Fibroblast of skin of scalp (primary cell): ENCODE measurements at regions not wholly inside any gene's neighbourhood (a gene's known extent, or its start where the extent isn't known, plus 50 kb on each side); places are given as distances from the start of the nearest gene placed in this dataset.
"Not testable (repeated sequence)": the region's sequence is repeated elsewhere in the genome, so short reads cannot be mapped to it uniquely, and the experiment has no call there.

ENCODE experiments used
- DNase-seq: peaks from one replicate; pipeline ENCODE4 v3.0.0-alpha.2; 2013

DNA sequence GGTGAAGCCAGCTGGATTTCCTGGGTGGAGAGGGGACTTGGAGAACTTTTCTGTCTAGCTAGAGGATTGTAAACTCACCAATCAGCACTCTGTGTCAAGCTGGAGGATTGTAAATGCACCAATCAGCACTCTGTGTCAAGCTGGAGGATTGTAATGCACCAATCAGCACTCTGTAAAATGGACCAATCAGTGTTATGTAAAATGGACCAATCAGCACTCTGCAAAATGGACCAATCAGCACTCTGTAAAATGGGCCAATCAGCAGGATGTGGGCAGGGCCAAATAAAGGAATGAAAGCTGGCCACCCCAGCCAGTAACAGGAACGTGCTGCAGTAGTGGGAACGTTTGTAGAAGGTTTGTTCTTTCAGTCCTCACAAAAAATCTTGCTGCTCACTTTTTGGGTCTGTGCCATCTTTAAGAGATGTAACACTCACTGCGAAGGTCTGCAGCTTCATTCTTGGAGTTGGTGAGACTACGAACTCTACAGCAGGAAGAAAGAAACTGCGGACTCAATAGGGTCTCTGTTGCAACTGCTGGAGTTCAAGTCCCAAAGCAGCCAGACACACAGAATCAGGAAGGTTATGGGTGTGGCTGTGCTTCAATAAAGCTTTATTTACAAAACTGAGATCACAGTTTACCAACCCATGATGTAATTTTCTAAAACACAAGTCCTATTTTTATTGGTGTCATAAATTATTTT, 145.7 kb upstream of the ERCC6L2 start:
- DNase-seq = no peak

DNA sequence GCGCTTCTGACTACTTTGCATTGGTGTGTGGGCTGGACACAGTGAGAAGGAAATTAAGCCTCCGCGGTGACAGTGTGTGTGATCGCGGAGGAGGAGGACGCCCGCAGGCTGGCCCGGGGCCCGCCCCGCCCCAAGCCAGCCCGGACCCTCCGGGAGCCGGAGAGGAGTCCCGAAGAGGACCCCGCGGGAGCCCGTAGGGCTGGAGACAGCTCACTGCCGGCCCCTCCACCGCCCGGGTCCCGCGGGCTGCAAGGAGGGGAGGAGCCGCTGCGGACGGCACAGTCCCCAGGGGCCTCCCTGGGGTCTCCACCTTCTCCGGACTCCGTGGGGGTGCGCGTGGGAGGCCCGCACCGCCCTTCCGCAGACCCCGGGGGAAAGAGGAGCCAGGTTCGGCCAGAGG, 146.4 kb upstream of the ERCC6L2 start:
- no peak for DNase-seq

- DNase-seq = no peak
These were observed 147.5 kb upstream of the ERCC6L2 start for GRCh38 chr9:95727947-95728520.

- DNase-seq = peak; percentile 63
These were observed 148.7 kb upstream of the ERCC6L2 start for GRCh38 chr9:95726756-95727155.

DNA sequence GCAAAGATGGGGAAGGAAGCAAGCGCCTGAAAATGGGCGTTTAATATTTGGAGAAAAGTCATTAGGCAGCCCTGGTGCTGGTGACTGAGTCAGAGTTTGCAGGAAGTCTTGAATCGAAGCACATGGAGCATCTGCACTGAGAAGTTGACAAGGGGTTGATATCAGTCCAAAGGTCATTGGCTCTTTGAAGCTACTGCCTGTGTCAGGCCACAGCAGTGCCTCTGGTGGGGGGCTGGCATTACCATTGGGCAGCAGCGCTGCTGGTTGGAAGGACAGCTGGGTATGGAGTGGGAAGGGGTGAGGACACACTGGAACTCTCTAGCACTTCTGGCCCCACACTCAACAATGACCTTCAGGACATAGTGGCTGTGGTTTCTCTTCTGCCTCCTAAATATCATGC, 150.4 kb upstream of the ERCC6L2 start:
- DNase-seq = no peak

- DNase-seq = no peak
These were observed 151.1 kb upstream of the ERCC6L2 start for GRCh38 chr9:95724253-95724991.

DNA sequence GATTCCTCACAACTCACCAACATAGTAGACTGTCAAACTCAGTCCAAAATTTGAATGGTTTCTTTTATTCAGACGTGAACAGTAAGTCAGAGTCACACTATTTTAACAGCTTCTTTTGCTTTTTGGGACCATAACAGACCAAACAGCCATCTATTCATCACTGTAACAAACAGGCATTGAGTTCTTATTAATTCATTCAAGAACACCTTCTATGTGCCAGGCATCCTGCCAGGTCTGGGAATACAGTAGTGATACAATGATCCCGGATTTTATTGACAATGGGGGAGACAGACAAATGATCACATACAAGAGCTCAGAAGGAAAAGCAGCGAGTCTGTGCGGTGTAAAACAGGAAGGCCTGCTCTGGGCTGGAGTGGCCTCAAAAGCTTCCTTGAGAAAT, 153.3 kb upstream of the ERCC6L2 start:
- DNase-seq = no peak

DNA sequence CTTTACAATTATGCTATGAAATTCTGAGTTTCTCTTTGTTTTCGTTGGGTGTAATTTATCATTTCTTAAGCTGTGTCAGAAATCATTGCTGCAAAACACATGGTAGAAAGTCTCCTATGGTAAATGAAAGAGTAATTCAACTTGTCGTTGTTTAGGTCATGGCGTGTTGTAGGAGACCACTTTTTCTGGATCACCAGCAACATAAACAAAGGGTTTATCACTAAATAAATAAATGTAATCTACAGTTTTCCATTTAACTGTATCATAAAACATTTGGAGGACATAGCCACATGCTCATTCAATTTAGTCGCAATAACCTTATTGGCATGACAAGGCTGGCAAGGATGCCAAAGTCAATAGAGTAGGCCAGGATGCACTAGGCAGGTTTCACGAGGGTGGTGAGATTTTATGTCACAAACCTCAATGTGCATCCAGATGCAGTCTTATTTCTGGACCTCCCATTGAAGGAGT, 154.4 kb upstream of the ERCC6L2 start:
- peak; percentile 8 for DNase-seq

GRCh38 chr9:95720496-95720895, 155.0 kb upstream of the ERCC6L2 start:
- DNase-seq = no peak

DNA sequence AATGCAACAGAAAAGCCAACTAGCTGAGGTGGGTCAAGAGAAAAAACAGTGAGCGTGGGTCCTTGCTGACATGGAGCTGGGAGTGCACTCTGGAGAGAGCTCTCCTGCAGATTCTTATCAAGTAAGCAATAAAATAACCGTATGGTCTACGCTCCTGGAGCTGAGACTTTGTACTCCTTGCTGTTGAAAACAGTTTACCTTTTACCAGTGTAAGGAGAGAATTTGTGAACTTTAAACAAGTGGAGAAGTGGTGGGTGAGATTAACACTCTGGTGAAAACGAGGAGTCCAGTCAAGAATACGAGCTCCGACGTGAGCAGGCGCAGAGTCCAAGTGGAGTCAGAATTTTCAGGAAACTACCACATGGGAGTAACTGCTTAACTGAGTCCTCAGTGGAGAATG, 156.1 kb upstream of the ERCC6L2 start:
- DNase-seq = no peak

DNA sequence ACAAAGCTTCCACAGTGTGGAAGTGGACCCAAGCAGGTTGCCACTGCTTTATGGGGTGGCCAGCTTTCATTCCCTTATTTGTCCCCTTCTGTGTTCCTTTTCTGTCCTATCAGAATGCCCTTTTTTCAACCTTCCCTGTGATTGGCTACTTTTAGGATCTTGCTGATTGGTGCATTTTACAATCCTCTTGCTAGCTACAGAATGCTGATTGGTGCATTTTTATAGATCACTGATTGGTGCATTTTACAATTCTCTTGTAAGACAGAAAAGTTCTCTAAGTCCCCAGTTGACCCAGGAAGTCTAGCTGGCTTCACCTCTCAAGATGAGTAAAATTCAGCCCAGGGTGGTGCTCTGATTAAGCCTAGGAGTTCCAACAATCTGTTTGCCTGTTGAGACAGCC, 157.2 kb upstream of the ERCC6L2 start:
- DNase-seq = no peak

- DNase-seq = no peak
These were observed 159.5 kb upstream of the ERCC6L2 start for GRCh38 chr9:95715868-95716435.

DNA sequence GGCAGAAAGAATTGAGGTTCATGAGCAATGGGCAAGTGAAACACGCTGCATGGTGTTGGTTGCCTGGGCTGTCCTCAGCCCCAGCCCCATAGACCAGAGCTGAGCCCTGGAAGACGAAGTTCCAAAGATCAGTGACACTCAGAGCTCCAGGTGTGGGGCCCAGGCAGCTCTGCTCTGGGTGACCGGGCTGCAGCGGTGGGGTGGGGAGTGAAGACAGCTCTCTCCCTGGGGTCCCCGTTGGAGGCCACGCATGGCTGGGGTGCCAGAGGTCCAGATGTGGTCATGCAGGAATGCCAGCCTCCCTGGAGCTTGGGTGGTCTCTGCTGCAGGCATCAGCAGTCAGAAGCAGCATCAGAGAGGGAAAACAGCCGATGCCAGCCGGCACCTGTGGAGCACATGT, 165.0 kb upstream of the ERCC6L2 start:
- DNase-seq = no peak

DNA sequence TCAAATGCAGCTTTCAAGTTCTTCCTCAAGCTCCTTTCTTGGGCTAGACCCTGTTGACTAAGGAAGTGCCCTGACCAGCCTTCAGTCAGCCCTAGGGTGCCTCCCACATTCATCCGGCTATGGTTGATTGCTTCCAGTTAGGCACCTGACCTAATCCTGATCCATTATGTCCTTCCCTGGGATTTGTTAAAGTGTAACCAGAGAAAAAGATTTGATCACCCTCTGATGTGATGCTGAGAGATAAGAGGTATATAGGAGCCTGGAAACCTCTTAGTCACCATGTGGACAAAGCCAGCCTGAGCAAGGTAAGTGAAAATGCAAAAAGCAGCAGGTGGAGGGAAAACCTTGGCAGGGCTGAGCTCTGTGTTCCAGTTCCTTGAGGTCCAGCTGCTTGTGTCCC, 178.8 kb upstream of the ERCC6L2 start:
- DNase-seq = no peak

DNA sequence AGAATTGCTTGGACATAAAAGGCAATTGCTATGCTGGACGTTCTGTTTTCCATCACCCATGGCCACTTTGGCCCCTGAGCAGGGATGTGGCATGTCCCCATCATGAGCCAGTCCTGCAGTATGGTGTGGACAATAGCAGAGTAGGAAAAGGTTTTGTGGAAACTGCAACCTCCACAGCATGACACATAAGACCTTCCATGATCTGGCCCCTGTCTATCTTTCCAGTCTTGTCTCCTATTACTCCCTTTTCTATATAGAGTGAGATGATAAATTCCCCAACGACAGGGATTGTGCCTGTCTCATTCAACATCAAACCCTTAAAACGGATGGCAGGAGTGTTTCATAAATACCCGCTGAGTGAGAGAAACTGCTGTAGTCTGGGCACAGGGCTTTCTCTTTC, 174.7 kb upstream of the PTCH1 start:
- no peak for DNase-seq

GRCh38 chr9:95689669-95690068, 172.9 kb upstream of the PTCH1 start:
- DNase-seq = no peak

DNA sequence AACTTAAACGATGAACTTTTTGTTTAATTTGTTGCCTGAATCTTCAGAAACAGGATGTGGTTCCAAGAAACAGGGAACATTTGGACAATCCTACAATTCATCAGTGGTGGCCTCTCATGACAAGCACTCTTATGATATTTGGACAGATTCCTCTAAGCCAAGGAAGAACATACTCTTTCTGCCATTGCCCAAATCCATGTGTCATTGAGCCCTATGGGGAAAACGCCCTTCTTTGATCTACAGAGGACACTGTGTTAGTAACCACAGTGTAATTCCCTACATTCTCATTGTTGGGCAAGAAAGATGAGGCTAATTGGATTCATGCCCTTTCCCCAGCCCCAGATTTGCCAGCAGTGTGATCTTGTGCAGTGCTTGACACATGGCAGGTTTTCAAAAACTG, 167.7 kb upstream of the PTCH1 start:
- no peak for DNase-seq

GRCh38 chr9:95680306-95680705, 163.5 kb upstream of the PTCH1 start:
- DNase-seq = not testable (repeated sequence)

GRCh38 chr9:95679874-95680273, 163.1 kb upstream of the PTCH1 start:
- DNase-seq = no peak

DNA sequence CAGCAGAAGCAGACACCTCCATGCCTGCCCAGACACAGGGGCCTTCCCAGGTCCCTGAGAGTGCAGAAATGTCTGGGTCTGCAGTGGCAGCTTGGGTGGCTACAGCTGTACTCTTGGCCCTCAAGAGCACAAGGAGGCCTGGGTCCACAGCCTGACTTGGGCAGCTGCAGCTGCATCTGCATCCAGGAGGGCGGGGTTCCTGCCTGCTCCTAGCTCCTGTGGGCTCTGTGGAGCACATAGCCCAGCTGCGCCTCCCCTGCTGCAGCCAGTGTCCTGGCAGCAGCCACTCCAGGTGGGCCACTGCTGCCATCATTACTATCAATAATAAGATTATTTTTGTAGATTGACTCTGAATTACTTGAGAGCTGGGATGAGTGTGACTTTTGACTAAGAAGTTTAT, 162.0 kb upstream of the PTCH1 start:
- no peak for DNase-seq

DNA sequence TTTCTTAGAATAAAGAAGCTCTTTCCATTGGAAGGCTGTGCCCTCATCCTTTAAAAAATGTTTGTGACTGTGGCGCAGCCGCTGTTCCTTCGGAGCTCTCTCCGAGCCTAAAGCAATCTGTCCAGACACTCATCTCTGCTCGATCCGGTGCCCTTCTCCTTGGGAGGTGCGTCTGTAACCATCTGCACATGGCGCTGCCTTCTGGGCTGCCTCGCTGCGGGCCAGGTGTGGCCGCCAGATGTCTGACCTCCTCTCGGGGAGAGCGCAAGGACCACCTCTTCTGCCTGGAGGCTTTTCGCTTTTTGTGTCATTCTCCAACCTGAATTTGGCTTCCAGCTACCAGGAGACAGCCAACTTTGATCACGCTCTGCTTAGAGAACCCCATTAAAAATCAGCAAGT, 153.4 kb upstream of the PTCH1 start:
- DNase-seq = no peak

- no peak for DNase-seq
These were observed 152.5 kb upstream of the PTCH1 start for GRCh38 chr9:95669253-95669652.

GRCh38 chr9:95667789-95668188, 151.0 kb upstream of the PTCH1 start:
- DNase-seq = no peak

DNA sequence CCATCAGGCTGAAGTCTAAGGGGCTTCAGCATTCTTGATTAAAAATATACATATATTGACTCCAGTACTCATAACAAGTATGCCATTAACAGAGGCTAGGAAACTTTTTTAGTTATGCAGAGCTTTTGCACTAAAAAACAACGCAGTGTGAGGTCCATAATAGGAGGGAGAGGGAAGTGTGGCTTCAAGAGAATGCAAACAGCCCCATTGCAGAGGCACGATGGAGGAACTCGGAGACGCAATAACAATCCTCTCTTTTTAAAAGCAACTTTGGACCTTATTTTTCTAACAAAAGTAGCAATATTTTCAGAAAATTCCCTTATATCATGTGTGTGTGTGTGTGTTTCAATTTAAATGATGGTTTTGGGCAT, 150.0 kb upstream of the PTCH1 start:
- no peak for DNase-seq
